ENCODE measurements at regions not wholly inside any gene's neighbourhood (a gene's known extent, or its start where the extent isn't known, plus 50 kb on each side); places are given as distances from the start of the nearest gene placed in this dataset.
A peak's percentile ranks its signal among the peaks of the same experiment; 100 is the strongest.
"Not testable (repeated sequence)": the region's sequence is repeated elsewhere in the genome, so short reads cannot be mapped to it uniquely, and the experiment has no call there.

- DNase-seq, result no peak
These were observed 93.2 kb upstream of the ZNF438 start for GRCh38 chr10:31124852-31125251.

DNA sequence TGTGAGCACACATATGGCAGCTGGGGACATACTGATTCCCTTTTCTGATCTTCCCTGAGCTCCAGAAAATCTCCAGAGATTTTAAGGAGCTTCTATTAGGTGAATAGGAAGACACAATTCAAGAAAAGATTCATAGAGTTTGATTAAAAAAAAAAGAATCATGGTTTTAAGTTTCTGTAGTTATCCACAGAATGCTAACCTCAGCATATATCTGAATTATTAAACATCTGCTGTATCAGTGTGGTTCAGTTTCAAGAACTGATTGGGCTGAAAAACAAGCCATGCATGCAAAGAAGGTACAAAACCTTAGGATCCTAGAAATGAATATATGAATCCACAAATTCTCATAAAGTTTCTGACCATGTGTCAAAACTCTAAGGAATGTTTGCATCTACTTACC is 94.1 kb upstream of the ZNF438 start:
- DNase-seq, result no peak

DNA sequence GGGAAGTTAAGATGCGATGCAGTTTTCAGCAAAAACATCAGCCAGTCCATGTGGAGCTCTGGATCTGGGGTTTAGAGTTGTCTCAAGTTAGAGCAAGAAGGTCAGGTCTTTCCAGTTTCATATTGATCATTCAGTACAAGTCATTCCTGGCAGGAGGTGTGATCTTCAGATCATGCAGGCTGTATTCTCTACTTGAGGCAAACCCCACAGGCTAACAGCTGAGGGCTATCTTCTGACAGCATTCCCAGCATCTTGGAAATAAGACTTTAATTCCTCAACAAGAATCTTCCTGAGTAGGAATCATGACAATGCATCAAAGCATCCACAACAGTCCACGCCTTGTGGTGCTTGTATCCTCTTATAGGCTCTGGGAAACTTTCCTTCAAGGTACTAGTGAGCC is 94.9 kb upstream of the ZNF438 start:
- no peak for DNase-seq

DNA sequence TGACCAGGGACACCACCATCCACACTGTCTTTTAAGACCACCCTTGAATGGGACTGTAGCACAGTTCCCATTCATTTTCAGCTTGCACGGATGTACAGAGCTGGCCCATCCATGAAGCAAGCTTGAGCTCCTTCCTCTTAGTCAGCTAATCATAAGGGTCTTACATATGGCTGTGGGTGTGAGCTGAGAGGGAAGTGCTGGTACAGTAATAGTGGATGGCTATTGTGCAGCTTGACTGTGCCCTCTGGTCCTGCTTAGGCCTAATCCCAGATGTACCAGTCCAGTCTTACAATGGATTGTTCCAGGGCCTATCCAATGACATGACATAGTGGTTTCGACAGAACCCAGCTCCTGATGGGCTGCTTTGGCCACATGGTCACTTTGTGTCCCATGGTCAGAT is 96.9 kb upstream of the ZNF438 start:
- no peak for DNase-seq

DNA sequence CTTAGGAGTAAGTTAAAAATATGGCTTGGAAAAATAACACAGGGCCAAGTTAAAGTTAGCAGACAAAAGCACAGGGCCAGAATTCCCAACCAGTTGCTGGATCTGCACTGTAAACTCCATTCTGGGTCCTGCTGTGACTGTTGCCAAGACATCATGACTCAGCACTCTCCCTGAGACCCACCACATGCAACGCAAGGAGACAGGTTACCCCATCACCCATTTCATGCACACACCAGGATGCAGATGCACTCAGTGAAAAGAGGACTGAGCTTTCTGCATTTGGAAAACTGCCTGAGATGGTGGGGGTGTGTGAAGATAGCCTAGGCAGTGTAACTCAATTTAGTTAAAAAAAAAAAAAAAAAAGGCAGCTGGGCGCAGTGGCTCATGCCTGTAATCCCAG is 97.6 kb upstream of the ZNF438 start:
- DNase-seq, result no peak

DNA sequence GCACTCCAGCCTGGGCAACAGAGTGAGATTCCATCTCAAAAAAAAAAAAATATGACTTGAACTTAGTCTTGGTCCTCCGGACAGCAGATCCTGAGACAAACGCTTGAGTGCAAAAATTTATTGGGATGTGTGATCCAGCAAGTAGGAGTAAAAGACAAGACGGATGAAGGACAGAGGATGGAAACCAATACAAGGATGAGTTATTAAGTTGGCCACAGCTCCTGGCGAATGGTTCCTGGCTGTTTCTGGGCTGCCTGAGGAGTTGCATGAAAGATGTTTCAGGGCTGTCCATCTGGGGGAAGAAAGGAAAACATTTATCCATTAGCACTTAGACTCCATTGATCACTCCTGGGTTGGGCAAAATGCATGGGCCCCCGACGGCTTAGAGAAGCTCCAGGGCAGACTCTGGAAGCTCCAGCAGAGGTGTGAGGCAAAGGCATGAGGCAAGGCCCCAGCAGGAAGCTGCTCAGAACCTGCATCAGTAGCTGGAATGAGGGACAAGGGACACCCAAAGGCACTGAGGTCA is 98.3 kb upstream of the ZNF438 start:
- no peak for DNase-seq

- DNase-seq, result no peak
These were observed 98.7 kb upstream of the ZNF438 start for GRCh38 chr10:31130406-31130805.

DNA sequence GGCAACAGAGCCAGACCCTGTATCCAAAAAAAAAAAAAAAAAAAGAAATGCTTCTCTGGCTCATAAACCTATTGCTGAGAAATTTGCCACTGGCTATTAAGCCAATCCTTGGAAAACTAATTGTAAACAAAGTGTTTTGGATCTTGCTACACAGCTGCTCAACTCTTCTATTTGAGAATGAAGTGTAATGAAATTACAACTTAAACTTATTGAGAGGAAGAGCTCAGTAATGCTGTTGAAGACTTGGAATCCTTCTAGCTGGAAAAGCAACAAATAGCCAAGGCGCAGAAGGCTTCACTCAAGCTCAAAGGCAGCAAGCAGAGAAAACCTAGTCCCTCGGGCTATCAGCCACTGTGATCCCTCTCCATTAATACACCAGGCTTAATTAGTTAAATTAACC is 99.6 kb upstream of the ZNF438 start:
- DNase-seq, result no peak

DNA sequence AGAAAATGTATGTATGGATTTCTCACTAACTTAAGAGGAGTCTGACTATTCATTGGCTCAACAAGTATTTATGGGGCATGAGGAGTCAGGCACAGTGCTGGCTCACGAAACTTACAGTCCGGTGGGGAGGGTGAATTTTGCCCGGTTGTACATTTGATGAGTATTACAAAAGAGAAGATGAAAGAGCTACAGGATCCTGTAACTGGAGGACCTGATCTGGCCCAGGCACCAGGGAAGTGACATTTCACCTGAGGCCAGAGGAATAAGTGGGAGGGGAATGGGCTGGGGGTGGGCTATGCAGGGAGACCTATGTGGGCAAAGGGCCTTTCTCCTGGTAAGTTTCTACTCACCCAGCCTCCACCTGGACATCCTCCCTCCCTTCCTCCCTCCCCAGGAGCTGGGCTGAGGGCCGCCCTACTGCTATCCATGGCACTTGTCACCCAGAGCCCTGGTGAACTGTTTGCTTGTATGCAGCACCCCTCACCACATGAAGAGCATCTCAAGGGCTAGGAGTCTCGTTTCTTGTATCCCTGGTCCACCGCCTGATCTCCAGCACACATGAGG is 101.1 kb upstream of the ZNF438 start:
- DNase-seq, result no peak

- DNase-seq, result no peak
These were observed 101.7 kb upstream of the ZNF438 start for GRCh38 chr10:31133251-31133791.

DNA sequence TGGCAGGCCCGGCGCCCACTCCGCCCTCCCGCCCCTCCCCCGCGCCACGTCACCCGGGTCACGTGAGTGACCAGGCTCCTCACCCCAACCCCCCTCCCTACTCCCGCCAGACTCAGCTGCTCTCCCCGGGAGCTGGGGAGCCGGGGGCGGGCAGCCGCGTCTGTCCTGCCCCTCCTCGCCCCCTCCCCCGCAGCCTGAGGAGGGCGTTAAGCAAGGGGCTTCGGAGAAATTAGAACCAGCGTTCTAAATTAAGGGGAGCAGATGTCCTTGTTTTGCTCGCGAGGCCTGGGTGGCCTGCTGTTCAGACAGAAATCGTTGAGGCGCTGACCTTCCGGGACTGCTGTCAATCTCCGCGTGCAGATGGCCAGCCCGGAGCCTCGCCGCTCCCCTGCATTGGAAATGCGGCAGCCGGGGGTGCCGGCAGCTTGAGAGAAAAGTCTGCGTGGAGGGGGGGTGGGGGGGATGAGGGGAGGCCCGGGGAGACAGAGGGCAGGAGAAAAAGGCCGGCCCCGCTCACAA is 102.2 kb upstream of the ZNF438 start:
- DNase-seq, result peak; percentile 49

- peak; percentile 47 for DNase-seq
These were observed 102.8 kb upstream of the ZNF438 start for GRCh38 chr10:31134311-31134952.

DNA sequence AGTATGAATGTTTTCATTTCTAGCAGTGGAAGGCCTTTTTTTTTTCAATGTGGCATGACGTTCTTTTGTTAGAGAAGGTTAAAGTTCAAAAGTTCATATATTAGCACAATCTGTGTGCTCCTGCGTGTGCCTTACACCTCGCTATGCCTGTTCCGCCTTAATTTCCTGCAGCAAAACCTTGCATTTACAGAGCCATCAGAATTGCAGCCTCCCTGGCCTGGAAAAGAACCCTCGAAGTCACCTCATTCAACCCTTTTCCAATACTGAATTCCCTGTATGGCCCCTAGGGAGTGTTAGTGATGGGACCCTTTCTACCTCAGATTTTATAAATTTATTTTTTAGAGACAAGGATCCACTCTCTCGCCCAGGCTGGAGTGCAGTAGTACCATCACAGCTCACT is 103.5 kb upstream of the ZNF438 start:
- DNase-seq, result no peak

- DNase-seq, result not testable (repeated sequence)
These were observed 104.1 kb upstream of the ZNF438 start for GRCh38 chr10:31135791-31136190.

GRCh38 chr10:31136386-31136785 is 104.7 kb upstream of the ZNF438 start:
- DNase-seq, result no peak

DNA sequence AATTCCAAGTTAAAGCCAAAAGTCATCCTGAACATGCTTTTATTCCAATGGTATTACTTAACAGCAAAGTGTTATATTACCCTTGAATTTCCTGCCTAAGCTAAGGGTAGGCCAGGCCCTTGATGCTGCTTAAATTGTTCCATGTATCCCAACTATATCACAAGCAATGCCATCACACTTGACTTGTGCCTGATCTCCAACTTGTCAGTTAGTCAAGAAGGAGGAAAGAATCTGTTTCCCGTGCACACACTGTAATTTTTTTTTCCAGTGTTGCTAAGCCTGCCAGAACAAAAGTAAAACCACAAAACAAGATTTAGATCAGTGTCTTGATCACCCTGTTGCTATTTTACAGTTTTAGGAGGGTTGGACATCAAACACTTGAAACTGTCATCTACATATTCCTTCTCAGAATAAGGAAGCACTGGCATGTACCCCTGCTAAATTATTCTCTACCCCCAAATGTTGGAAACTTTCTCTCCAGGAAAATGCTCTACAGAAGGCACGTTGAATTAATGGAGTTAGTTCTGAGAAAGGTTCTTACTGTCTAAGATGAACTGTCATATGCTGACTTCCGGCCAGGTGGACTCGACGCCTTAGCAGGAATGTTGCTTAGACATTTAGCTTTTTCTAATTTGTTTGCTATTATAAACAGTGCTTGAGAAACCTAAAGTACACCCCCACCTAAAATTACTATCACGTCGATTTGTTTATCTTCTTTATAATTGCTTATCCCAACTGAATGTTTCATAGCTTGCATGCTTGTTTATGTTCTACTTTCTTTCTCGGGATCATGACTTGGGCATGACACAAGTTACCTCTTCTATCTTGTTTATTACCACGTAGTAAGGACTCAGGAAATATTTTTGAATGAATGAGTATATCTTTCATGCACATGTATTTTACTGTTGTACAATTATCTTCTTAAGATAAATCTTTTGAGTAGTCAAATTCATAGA is 105.5 kb upstream of the ZNF438 start:
- DNase-seq, result no peak

- DNase-seq, result no peak
These were observed 106.4 kb upstream of the ZNF438 start for GRCh38 chr10:31138026-31138553.

- no peak for DNase-seq
These were observed 107.8 kb upstream of the ZNF438 start for GRCh38 chr10:31139497-31139896.

- DNase-seq, result no peak
These were observed 109.1 kb upstream of the ZNF438 start for GRCh38 chr10:31140716-31141115.

DNA sequence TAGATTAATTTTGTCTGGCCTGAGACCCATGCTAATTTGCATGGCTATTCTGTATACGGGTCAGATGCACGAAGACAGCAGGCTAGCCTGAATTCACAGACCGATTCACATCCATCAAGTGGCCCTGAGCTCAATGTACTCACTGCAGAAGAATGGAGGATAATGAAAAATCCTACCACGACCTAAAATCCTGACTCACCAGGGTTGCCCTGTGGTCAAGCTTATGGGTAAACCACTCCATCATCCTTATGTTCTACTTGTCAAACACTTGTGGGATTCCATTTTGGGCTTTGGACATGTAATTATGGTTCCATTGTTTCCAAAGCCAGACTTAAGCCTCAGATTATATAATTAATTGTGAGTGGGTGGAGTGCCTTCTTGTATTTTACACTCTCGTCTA is 110.4 kb upstream of the ZNF438 start:
- DNase-seq, result no peak

DNA sequence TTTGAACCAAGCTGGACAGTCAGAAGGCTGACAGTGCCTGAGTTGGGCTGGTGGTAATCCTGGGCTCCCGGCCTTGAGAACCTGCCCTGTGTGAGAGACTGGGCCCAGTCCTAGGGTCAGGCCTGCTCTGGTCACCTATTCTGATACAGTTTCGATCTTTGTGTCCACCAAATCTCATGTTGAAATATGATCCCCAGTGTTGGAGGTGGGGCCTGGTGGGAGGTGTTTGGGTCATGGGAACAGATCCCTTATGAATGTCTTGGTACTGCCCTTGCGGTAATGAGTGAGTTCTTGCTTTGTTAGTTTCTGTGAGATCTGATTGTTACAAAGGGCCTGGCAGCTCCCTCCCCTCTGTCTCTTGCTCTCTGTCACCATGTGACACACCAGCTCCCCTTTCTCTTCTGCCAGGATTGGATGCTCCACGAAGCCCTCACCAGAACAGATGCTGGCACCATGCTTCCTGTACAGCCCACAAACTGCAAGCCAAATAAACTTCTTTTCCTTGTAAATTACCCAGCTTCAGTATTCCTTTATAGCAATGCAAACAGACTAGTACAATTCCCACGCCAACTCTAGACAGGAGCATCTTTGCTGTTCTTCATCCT is 111.8 kb upstream of the ZNF438 start:
- DNase-seq, result no peak

DNA sequence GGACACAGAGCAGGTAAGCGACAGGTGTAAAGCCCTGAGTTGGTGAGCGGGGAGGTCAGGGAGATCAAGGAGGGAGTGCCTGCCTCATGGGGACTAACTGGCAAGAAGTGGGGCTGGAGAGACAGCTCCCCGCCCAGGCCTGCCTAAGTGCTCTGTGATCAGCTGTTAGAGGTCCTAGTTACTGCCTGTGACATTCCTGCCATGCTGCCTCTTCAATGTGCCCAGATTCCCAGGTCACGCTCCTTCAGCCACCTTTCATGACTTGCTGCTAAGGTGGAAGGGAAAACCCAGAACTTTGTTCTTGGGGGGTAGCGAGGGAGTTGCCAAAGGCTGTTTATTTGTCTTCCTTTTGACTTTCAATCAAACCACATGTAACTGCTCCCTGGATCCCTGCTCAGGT is 114.3 kb upstream of the ZNF438 start:
- DNase-seq, result no peak
